ENCODE measurements at regions not wholly inside any gene's neighbourhood (a gene's known extent, or its start where the extent isn't known, plus 50 kb on each side); places are given as distances from the start of the nearest gene placed in this dataset.

- POLR2A ChIA-PET, result no interaction called here
Measured at GRCh38 chr2:48856144-48856543, 100.6 kb upstream of the LHCGR start.

GRCh38 chr2:48855142-48855541 lies 99.6 kb upstream of the LHCGR start:
- H3K4me3 ChIP-seq (ENCODE audit: low read length), result no peak overlapping the region
- no peak for ATAC-seq (ENCODE audit: poor library complexity)

More at GRCh38 chr2:48856144-48856543, 100.6 kb upstream of the LHCGR start:
- Mint-ChIP-seq H3K9me3 (no peaks in the 10 kb centered on the region), H3K27me3 (peaks cover 19% of the 10 kb centered on the region), H3K4me3 (no peak overlapping the region), H3K36me3 (ENCODE audit: low read depth) (no peaks in the 10 kb centered on the region), H3K4me1 (ENCODE audit: low read depth) (no peaks in the 10 kb centered on the region), H3K27ac (no peak overlapping the region)
- H3K36me3 ChIP-seq (ENCODE audit: insufficient read depth, low read length), result no peaks in the 10 kb centered on the region
- intact Hi-C loops (cut with DNase I, micrococcal nuclease), result no loop called here
- ATAC-seq (ENCODE audit: poor library complexity), result no peak
- H3K27ac ChIP-seq (ENCODE audit: low read depth in 1 of 2, low read length in 2 of 2), result no peak overlapping the region
- no peak for DNase-seq
- no peak for TF ChIP-seq CTCF (IDR thresholded peaks at IDR 0.05)
- no peaks in the 10 kb centered on the region for H3K4me1 ChIP-seq (ENCODE audit: insufficient read depth, low read length)
- CTCF ChIA-PET, result no interaction called here
- no peaks in the 10 kb centered on the region for H3K27me3 ChIP-seq (ENCODE audit: control insufficient read depth in 1 of 2, insufficient read depth in 2 of 2, low read length in 2 of 2)
- H3K9me3 ChIP-seq (ENCODE audit: control insufficient read depth in 1 of 2, insufficient read depth in 1 of 2, low read length in 2 of 2), result no peaks in the 10 kb centered on the region
- H3K4me3 ChIP-seq (ENCODE audit: low read length), result no peak overlapping the region

GRCh38 chr2:48854681-48855080 lies 99.2 kb upstream of the LHCGR start:
- H3K4me1 Mint-ChIP-seq (ENCODE audit: low read depth), result no peaks in the 10 kb centered on the region
- Histone ChIP-seq H3K4me1 (ENCODE audit: insufficient read depth, low read length) (no peaks in the 10 kb centered on the region), H3K27me3 (ENCODE audit: control insufficient read depth in 1 of 2, insufficient read depth in 2 of 2, low read length in 2 of 2) (no peaks in the 10 kb centered on the region), H3K27ac (ENCODE audit: low read depth in 1 of 2, low read length in 2 of 2) (no peak overlapping the region), H3K4me3 (ENCODE audit: low read length) (no peak overlapping the region), H3K9me3 (ENCODE audit: control insufficient read depth in 1 of 2, insufficient read depth in 1 of 2, low read length in 2 of 2) (peaks cover 0 to 4% of the 10 kb centered on the region in 2 experiments), H3K36me3 (ENCODE audit: insufficient read depth, low read length) (no peaks in the 10 kb centered on the region)
- no peaks in the 10 kb centered on the region for H3K36me3 Mint-ChIP-seq (ENCODE audit: low read depth)
- CTCF ChIA-PET, result no interaction called here
- POLR2A ChIA-PET, result no interaction called here
- no peak overlapping the region for H3K4me3 Mint-ChIP-seq
- intact Hi-C loops (cut with DNase I, micrococcal nuclease), result no loop called here
- H3K27ac Mint-ChIP-seq, result no peak overlapping the region
- H3K9me3 Mint-ChIP-seq, result no peaks in the 10 kb centered on the region
- TF ChIP-seq CTCF (IDR thresholded peaks at IDR 0.05), result no peak
- DNase-seq (no peak), ATAC-seq (ENCODE audit: poor library complexity) (no peak)
- peaks cover 19% of the 10 kb centered on the region for H3K27me3 Mint-ChIP-seq

More at GRCh38 chr2:48855142-48855541, 99.6 kb upstream of the LHCGR start:
- CTCF ChIA-PET, result no interaction called here
- H3K4me1 ChIP-seq (ENCODE audit: insufficient read depth, low read length), result no peaks in the 10 kb centered on the region
- Mint-ChIP-seq H3K36me3 (ENCODE audit: low read depth) (no peaks in the 10 kb centered on the region), H3K4me3 (no peak overlapping the region), H3K9me3 (no peaks in the 10 kb centered on the region), H3K4me1 (ENCODE audit: low read depth) (no peaks in the 10 kb centered on the region), H3K27me3 (peaks cover 19% of the 10 kb centered on the region), H3K27ac (no peak overlapping the region)
- no peak overlapping the region for H3K27ac ChIP-seq (ENCODE audit: low read depth in 1 of 2, low read length in 2 of 2)
- intact Hi-C loops (cut with DNase I, micrococcal nuclease), result no loop called here
- TF ChIP-seq CTCF (IDR thresholded peaks at IDR 0.05), result no peak
- DNase-seq, result no peak
- no peaks in the 10 kb centered on the region for H3K27me3 ChIP-seq (ENCODE audit: control insufficient read depth in 1 of 2, insufficient read depth in 2 of 2, low read length in 2 of 2)
- POLR2A ChIA-PET, result no interaction called here
- peaks cover 0 to 4% of the 10 kb centered on the region in 2 experiments for H3K9me3 ChIP-seq (ENCODE audit: control insufficient read depth in 1 of 2, insufficient read depth in 1 of 2, low read length in 2 of 2)
- H3K36me3 ChIP-seq (ENCODE audit: insufficient read depth, low read length), result no peaks in the 10 kb centered on the region

All from CD4-positive, alpha-beta T cell (primary cell).